SK-N-SH treated with all-trans-retinoic acid at 6 μM for 48 hours (cell line): ENCODE measurements at regions not wholly inside any gene's neighbourhood (a gene's known extent, or its start where the extent isn't known, plus 50 kb on each side); places are given as distances from the start of the nearest gene placed in this dataset.

Experiments
- ESRRG ChIP-seq: fragments of 250-450 bp; sonication (Bioruptor Pico); IDR thresholded peaks from 2 replicates; pipeline ENCODE4 v1.6.1; 2021; ENCODE audit warnings: mild to moderate bottlenecking
- GLIS3 ChIP-seq: fragments of 250-450 bp; sonication (Bioruptor Pico); IDR thresholded peaks from 2 replicates; pipeline ENCODE4 v1.5.0; 2020; ENCODE audit warnings: mild to moderate bottlenecking, moderate library complexity
- ISL1 ChIP-seq: fragments of 250-450 bp; sonication (Bioruptor Pico); IDR thresholded peaks from 2 replicates; pipeline ENCODE4 v2.1.2; 2022; ENCODE audit warnings: mild to moderate bottlenecking, moderate library complexity
- PPARA ChIP-seq: fragments of 250-450 bp; sonication (Bioruptor Pico); IDR thresholded peaks from 2 replicates; pipeline ENCODE4 v1.5.0; 2020; ENCODE audit warnings: mild to moderate bottlenecking, borderline replicate concordance
- RARB ChIP-seq: fragments of 250-450 bp; sonication (Bioruptor Pico); IDR thresholded peaks from 2 replicates; pipeline ENCODE4 v1.8.0; 2021; ENCODE audit warnings: mild to moderate bottlenecking, moderate library complexity
- SNAI2 ChIP-seq: fragments of 250-450 bp; sonication (Bioruptor Pico); IDR thresholded peaks from 2 replicates; pipeline ENCODE4 v1.5.0; 2020; ENCODE audit warnings: mild to moderate bottlenecking, moderate library complexity
- TOX ChIP-seq: fragments of 250-450 bp; sonication (Bioruptor Pico); IDR thresholded peaks from 2 replicates; pipeline ENCODE4 v1.8.0; 2021; ENCODE audit warnings: mild to moderate bottlenecking, moderate library complexity, borderline replicate concordance
- ZC3H10 ChIP-seq: fragments of 250-450 bp; sonication (Bioruptor Pico); IDR thresholded peaks from 2 replicates; pipeline ENCODE4 v1.5.1; 2021; ENCODE audit warnings: mild to moderate bottlenecking, moderate library complexity
- ZFP3 ChIP-seq: fragments of 250-450 bp; sonication (Bioruptor Pico); IDR thresholded peaks from 2 replicates; pipeline ENCODE4 v1.5.0; 2020; ENCODE audit warnings: mild to moderate bottlenecking, moderate library complexity
- ZFP30 ChIP-seq: fragments of 450-650 bp; formaldehyde crosslinking; IDR thresholded peaks from 2 replicates; pipeline ENCODE4 v1.5.0; 2022; ENCODE audit warnings: mild to moderate bottlenecking, moderate library complexity
- ZNF565 ChIP-seq: fragments of 450-650 bp; formaldehyde crosslinking; conservative IDR thresholded peaks from 2 replicates; pipeline ENCODE4 v1.5.0; 2020; ENCODE audit warnings: low read depth, mild to moderate bottlenecking, moderate library complexity
- ZNF8 ChIP-seq: fragments of 450-650 bp; formaldehyde crosslinking; IDR thresholded peaks from 2 replicates; pipeline ENCODE4 v1.5.0; 2020; ENCODE audit warnings: mild to moderate bottlenecking, moderate library complexity
- TF ChIP-seq, protein P1 (sequence below): fragments of 250-450 bp; sonication (Bioruptor Pico); IDR thresholded peaks from 2 replicates; pipeline ENCODE4 v1.8.0; 2020; ENCODE audit warnings: mild to moderate bottlenecking, moderate library complexity, borderline replicate concordance

DNA sequence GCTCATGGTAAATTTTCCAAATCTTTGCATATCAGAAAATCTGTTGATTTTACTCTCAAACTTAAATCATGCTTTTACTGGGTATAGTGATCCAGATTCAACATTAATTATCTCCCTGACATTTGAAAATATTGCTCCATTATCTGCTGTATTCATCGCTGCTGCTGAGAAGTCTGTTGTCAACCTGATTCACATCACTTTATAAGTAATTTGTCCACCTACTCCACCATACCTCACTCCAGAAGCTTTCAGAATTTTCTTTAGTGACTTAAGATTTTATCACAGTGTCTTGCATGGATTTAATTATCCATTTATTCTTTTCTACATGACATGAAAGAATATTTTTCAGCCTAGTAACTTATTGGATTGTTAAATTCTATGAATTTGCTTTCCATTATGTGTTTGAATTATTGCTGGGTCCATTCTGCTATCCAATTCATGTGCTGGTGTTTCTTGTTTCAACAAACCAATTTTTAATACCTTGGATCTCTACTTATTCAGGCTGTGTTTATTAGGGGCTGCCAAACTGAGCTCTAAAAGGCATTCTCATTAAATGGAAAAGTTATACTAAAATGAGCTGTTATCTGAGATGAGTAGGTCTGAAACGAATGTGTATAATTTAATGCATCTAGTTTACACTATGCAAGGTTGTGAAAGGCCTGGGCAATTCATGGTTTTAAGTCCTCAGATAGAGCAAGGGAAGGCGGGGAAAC, 519.3 kb upstream of the CDH11 start:
- TF ChIP-seq ZNF565 (CRISPR knock-in tag), result no peak
- no peak for TF ChIP-seq SNAI2 (CRISPR knock-in tag)
- no peak for TF ChIP-seq ESRRG (CRISPR knock-in tag)
- TF ChIP-seq ZC3H10, result no peak
- TF ChIP-seq GLIS3 (CRISPR knock-in tag), result no peak
- TF ChIP-seq, protein P1, sequence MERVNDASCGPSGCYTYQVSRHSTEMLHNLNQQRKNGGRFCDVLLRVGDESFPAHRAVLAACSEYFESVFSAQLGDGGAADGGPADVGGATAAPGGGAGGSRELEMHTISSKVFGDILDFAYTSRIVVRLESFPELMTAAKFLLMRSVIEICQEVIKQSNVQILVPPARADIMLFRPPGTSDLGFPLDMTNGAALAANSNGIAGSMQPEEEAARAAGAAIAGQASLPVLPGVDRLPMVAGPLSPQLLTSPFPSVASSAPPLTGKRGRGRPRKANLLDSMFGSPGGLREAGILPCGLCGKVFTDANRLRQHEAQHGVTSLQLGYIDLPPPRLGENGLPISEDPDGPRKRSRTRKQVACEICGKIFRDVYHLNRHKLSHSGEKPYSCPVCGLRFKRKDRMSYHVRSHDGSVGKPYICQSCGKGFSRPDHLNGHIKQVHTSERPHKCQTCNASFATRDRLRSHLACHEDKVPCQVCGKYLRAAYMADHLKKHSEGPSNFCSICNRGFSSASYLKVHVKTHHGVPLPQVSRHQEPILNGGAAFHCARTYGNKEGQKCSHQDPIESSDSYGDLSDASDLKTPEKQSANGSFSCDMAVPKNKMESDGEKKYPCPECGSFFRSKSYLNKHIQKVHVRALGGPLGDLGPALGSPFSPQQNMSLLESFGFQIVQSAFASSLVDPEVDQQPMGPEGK, result no peak
- TF ChIP-seq TOX, result no peak
- no peak for TF ChIP-seq ZFP3 (CRISPR knock-in tag)
- TF ChIP-seq ZNF8 (CRISPR knock-in tag), result no peak
- no peak for TF ChIP-seq RARB (CRISPR knock-in tag)
- no peak for TF ChIP-seq ZFP30 (CRISPR knock-in tag)
- TF ChIP-seq PPARA (CRISPR knock-in tag), result no peak
- no peak for TF ChIP-seq ISL1 (CRISPR knock-in tag)
